Spleen (tissue), 11 donors: ENCODE measurements at regions not wholly inside any gene's neighbourhood (a gene's known extent, or its start where the extent isn't known, plus 50 kb on each side); places are given as distances from the start of the nearest gene placed in this dataset.
A peak's percentile ranks its signal among the peaks of the same experiment; 100 is the strongest.

Experiments used
- DNase-seq: peaks from one replicate; pipeline ENCODE4 v3.0.0-alpha.2; 2020
- H3K27ac ChIP-seq, 8 donors: fragments of 200-600 bp; sonication (generic) in 7 of 8; 1 replicate in 4 of 8; 2 replicates in 4 of 8; pipeline versions ENCODE4 v1.5.0 to v1.8.0; 2016 to 2021; ENCODE audit warnings: inconsistent platforms in 4 of 8, mild to moderate bottlenecking in 4 of 8, moderate library complexity in 1 of 8
- H3K27me3 ChIP-seq, 7 donors: fragments of 200-600 bp; sonication (generic) in 6 of 7; replicated peaks in 1 of 7; 1 replicate in 4 of 7; 2 replicates in 3 of 7; pipeline versions ENCODE4 v1.5.0 to v1.8.0; 2016 to 2021; ENCODE audit warnings: inconsistent platforms in 3 of 7, mild to moderate bottlenecking in 1 of 7
- H3K36me3 ChIP-seq, 6 donors: fragments of 200-600 bp; sonication (generic) in 5 of 6; 1 replicate in 4 of 6; 2 replicates in 2 of 6; pipeline versions ENCODE4 v1.5.0 to v1.8.0; 2016 to 2021; ENCODE audit warnings: inconsistent platforms in 2 of 6
- H3K4me1 ChIP-seq, 6 donors: fragments of 200-600 bp; sonication (generic) in 5 of 6; 1 replicate in 3 of 6; 2 replicates in 3 of 6; pipeline versions ENCODE4 v1.5.0 to v1.8.0; 2016 to 2021; ENCODE audit warnings: inconsistent platforms in 3 of 6
- H3K4me3 ChIP-seq, 8 donors: fragments of 200-600 bp; sonication (generic) in 7 of 8; 1 replicate in 4 of 8; 2 replicates in 4 of 8; pipeline versions ENCODE4 v1.5.0 to v1.8.0; 2016 to 2021; ENCODE audit warnings: inconsistent platforms in 4 of 8, mild to moderate bottlenecking in 4 of 8, moderate library complexity in 2 of 8
- H3K9me3 ChIP-seq, 8 donors: fragments of 200-600 bp; sonication (generic) in 7 of 8; 1 replicate in 4 of 8; 2 replicates in 4 of 8; pipeline versions ENCODE4 v1.5.0 to v1.8.0; 2016 to 2021; ENCODE audit warnings: inconsistent platforms in 4 of 8
- POLR2A ChIP-seq, 3 donors: fragments of 450-650 bp; IDR thresholded peaks; one replicate each; pipeline ENCODE4 v1.5.1; 2017; ENCODE audit warnings: antibody characterized with exemption in 3 of 3, mild to moderate bottlenecking in 1 of 3
- POLR2AphosphoS5 ChIP-seq, 3 donors: sonication (generic); formaldehyde crosslinking; IDR thresholded peaks; one replicate each; pipeline ENCODE4 v1.5.1; 2017; ENCODE audit warnings: antibody characterized with exemption in 3 of 3
- WGBS, 5 donors: extraction: QIAGEN DNeasy Blood & Tissue Kit in 3 of 5; methylation state at CpG; one replicate each; pipeline versions ENCODE4 v1.1.5 to v1.1.7; 2013 to 2018; 5-methylcytosine and 5-hydroxymethylcytosine counted together
- intact Hi-C: fragments of 100-400 bp; cut with DNase I; formaldehyde crosslinking; loops from one replicate; pipeline ENCODE4 v1.15.0; 2023; ENCODE audit warnings: low total_unique reads
- TF ChIP-seq, protein P1 (sequence below), 11 experiments: fragments of 200-600 bp in 7 of 11; fragments of 450-650 bp in 4 of 11; sonication (generic) in 4 of 11; IDR thresholded peaks in 8 of 11; conservative IDR thresholded peaks in 3 of 11; 1 replicate in 7 of 11; 2 replicates in 4 of 11; pipeline versions ENCODE4 v1.4.0 to v1.8.0; 2016 to 2021; ENCODE audit warnings: antibody characterized with exemption in 11 of 11, inconsistent platforms in 4 of 11, mild to moderate bottlenecking in 1 of 11
- donor health status: healthy with polysubstance abuse.
- donor health status: DM: no; HTN: no; CAD: no; lungs with moderate emphysema.
- donor health status: DM: no; HTN: no; CAD: no.
- donor health status: Bipolar disorder and iron deficiency.
- donor health status: healthy.
- donor health status: DM: no; HTN: no; CAD: no.
- donor health status: DM: yes; HTN: yes; CAD: no.

DNA sequence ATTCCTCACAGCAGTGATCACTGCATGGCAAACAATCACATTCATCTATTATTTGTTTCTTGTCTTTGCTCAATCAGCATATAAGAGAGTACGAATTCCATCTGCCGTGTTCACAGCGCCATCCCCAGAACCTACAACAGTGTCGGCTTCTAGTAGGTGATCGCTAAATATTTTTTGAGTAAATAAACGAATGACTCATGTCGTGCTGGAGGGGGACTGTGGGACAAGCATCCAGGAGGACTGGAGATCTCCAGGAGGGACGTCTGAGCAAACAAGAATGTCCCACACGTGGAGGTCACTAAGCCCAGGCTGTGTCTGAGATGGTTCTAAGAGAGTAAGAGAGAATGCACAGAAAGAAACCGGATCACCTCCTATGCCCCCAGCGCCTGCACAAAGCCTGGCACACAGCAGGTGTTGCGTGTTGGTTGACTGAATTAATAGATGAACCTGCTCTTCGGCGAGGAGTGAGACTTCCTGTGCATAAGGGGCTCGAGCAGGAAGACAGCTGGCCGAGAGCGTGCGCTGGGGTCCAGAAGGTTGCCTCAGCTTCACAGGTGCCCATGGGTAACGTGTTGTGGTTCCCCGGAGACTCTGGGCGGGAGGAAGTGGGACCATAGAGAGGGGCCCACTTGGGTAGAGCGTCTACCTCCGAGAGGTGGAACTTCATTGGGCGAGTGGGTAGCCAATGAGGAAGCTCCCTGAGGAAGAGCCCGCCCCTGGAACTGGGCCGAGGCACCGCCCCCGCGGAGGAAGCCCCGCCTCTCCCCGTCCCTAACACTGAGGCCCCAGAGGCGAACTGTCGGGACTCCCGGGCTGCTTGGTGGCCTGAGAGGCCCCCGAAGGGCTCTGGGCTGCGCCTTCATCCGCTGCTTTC, 193.0 kb downstream of the MELK start:
- intact Hi-C loops: no loop called here

DNA sequence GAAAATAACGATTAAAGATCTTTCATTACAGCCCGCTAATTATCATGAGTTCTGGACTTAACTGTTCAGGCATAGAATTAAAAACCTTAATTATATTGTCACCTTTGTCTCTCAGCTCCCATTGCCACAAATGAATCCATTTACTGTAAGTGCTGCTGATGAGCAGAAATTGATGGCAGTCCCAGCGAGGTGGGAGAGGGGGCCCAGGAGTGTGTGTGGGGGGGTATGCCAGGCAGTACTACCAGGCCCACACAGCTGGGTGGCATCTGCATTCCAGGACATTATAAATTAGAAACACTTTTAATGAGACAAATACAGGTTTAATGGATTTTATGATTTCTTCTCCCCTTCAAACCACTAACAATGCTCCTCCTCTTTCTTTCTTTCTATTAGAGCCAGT, 196.0 kb downstream of the MELK start:
- Histone ChIP-seq H3K4me3 (no peak overlapping the region), H3K9me3 (no peaks in the 10 kb centered on the region), H3K27me3 (peaks cover 0 to 32% (median 3%) of the 10 kb centered on the region in 7 donors), H3K27ac (no peak overlapping the region), H3K36me3 (no peaks in the 10 kb centered on the region), H3K4me1 (peaks cover 0 to 18% (median 10%) of the 10 kb centered on the region in 6 donors)
- intact Hi-C loops: no loop called here
- WGBS, 5 donors: 83 to 97% (median 87%) methylated on average over 3 of the region's 3 CpGs
- no peak for DNase-seq
- TF ChIP-seq POLR2AphosphoS5 (IDR thresholded peaks at IDR 0.05): no peak
- TF ChIP-seq POLR2A (IDR thresholded peaks at IDR 0.05): no peak
- TF ChIP-seq, protein P1, sequence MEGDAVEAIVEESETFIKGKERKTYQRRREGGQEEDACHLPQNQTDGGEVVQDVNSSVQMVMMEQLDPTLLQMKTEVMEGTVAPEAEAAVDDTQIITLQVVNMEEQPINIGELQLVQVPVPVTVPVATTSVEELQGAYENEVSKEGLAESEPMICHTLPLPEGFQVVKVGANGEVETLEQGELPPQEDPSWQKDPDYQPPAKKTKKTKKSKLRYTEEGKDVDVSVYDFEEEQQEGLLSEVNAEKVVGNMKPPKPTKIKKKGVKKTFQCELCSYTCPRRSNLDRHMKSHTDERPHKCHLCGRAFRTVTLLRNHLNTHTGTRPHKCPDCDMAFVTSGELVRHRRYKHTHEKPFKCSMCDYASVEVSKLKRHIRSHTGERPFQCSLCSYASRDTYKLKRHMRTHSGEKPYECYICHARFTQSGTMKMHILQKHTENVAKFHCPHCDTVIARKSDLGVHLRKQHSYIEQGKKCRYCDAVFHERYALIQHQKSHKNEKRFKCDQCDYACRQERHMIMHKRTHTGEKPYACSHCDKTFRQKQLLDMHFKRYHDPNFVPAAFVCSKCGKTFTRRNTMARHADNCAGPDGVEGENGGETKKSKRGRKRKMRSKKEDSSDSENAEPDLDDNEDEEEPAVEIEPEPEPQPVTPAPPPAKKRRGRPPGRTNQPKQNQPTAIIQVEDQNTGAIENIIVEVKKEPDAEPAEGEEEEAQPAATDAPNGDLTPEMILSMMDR (IDR thresholded peaks at IDR 0.05 in 8 of 11, conservative IDR thresholded peaks at IDR 0.05 in 3 of 11): no peak

More for the DNA sequence above, 193.0 kb downstream of the MELK start:
- peak overlapping the region in 6 of 8 donors; percentile 19 to 77 (median 52) for H3K27ac ChIP-seq
- H3K9me3 ChIP-seq: no peaks in the 10 kb centered on the region
- peak overlapping the region in 7 of 8 donors; percentile 5 to 70 (median 37) for H3K4me3 ChIP-seq
- 14 to 19% (median 17%) methylated on average over 22 to 37 of the region's 37 CpGs for WGBS, 5 donors
- peaks cover 0 to 43% (median 7%) of the 10 kb centered on the region in 7 donors for H3K27me3 ChIP-seq
- no peaks in the 10 kb centered on the region for H3K36me3 ChIP-seq
- DNase-seq: peak; percentile 95
- H3K4me1 ChIP-seq: peaks cover 0 to 18% (median 10%) of the 10 kb centered on the region in 6 donors
- TF ChIP-seq POLR2A (IDR thresholded peaks at IDR 0.05) (no peak), POLR2AphosphoS5 (IDR thresholded peaks at IDR 0.05) (peak; percentile 74 to 82 (median 79))

DNA sequence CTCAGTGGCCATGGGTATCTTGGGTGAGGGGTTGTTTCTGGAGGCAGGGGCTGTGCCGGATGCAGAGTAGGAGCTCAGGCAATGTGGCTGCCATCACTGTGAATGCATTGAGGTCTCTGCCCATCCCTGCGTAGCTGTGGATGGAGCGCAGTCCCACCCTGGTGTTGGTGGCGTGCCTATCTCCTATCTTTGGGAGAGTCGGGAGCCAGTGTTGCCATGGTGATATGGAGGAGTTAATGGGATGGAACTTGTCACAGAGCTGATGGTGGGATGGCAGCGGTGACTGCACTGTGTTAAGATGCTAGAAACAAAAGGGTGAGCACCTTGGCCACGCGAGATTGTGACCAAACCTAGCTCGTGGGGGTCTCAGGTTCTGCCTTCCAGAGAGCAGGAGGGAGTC, 197.3 kb downstream of the MELK start:
- Histone ChIP-seq H3K4me3 (no peak overlapping the region), H3K27me3 (peaks cover 0 to 32% (median 4%) of the 10 kb centered on the region in 7 donors), H3K9me3 (peaks cover 0 to 3% (median 0%) of the 10 kb centered on the region in 8 donors), H3K4me1 (peaks cover 0 to 15% (median 10%) of the 10 kb centered on the region in 6 donors), H3K36me3 (no peaks in the 10 kb centered on the region), H3K27ac (no peak overlapping the region)
- TF ChIP-seq POLR2AphosphoS5 (IDR thresholded peaks at IDR 0.05): no peak
- TF ChIP-seq POLR2A (IDR thresholded peaks at IDR 0.05): no peak
- TF ChIP-seq, protein P1 (IDR thresholded peaks at IDR 0.05 in 8 of 11, conservative IDR thresholded peaks at IDR 0.05 in 3 of 11): no peak
- intact Hi-C loops: no loop called here
- 75 to 86% (median 80%) methylated on average over 9 of the region's 9 CpGs for WGBS, 5 donors
- no peak for DNase-seq

DNA sequence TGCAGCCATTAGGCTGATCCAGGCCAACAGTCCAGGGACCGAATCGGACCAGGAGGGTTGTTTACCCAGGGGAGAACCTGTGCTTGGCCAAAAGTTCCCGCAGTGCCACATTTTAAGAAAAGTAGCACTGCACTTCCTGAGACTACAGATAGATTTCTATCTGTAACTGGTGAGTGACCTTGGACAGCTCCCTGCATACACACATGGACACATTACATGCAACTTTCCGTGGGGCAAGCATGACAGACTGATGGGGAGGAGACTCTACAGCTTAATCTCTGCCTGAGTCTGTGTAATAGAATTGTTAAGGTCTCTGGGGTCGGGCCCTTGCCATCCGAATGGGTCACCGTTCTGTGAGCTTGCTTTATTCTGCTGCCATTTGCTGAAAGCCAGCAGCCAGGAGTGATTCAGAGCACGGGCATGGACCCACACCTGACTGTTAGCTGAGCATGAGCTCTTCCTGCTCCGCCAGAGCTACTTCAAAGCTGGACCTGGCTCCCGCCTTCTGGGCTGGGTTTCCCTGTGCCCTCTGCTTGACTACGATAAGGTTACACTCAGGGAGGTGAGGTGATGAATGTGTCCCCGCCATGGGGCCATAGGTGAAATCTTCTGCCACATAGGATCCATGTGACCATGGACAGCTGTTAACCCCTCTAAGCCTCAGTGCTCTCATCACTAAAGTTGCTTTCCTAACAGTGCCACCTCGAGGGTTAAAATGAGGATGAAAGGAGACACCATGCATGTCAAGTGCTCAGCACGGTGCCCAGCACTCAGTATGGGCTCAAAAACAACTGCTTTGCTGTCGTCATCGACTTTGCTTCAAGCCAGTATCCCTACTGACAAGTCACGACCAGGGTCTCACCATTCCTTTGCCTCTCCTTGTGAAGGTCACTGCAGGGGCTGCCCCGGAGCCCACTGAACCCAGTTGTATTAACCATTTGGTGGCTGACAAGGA, 200.0 kb downstream of the MELK start:
- intact Hi-C loops: no loop called here

More for the DNA sequence above, 200.0 kb downstream of the MELK start:
- TF ChIP-seq POLR2A (IDR thresholded peaks at IDR 0.05) (no peak), POLR2AphosphoS5 (IDR thresholded peaks at IDR 0.05) (no peak)
- TF ChIP-seq, protein P1 (IDR thresholded peaks at IDR 0.05 in 8 of 11, conservative IDR thresholded peaks at IDR 0.05 in 3 of 11): no peak
- 36 to 49% (median 41%) methylated on average over 14 to 18 of the region's 18 CpGs for WGBS, 5 donors
- no peak for DNase-seq
- Histone ChIP-seq H3K9me3 (peaks cover 0 to 3% (median 0%) of the 10 kb centered on the region in 8 donors), H3K27me3 (peaks cover 0 to 46% (median 6%) of the 10 kb centered on the region in 7 donors), H3K27ac (no peak overlapping the region), H3K4me3 (no peak overlapping the region), H3K4me1 (no peaks in the 10 kb centered on the region), H3K36me3 (no peaks in the 10 kb centered on the region)
